HEK293 (cell line): ENCODE measurements at regions not wholly inside any gene's neighbourhood (a gene's known extent, or its start where the extent isn't known, plus 50 kb on each side); places are given as distances from the start of the nearest gene placed in this dataset.

ENCODE experiments used
- CTCF ChIA-PET: fragments of 350-600 bp; formaldehyde crosslinking; extraction: SDS; loops from one replicate; lab custom pipeline; 2021; ENCODE audit warnings: antibody characterized with exemption; lab: Yijun Ruan, JAX
- POLR2A ChIA-PET: fragments of 300-600 bp; formaldehyde crosslinking; extraction: SDS; loops from one replicate; lab custom pipeline; 2020; ENCODE audit warnings: antibody characterized with exemption, inconsistent platforms; lab: Yijun Ruan, JAX
- H3K27ac ChIP-seq: fragments of 200-500 bp; sonication (Bioruptor generic); 2 replicates; pipeline ENCODE4 v1.5.1; 2014; ENCODE audit warnings: low read depth, low read length, control low read depth, inconsistent platforms; ENCODE audit errors: extremely low read depth
- H3K36me3 ChIP-seq, 2 experiments: fragments of 200-500 bp in 1 of 2; sonication (Bioruptor generic) in 1 of 2; 1 replicate in 1 of 2; 2 replicates in 1 of 2; pipeline ENCODE4 v1.5.1; 2014 to 2017; ENCODE audit warnings: inconsistent platforms in 2 of 2, low read length in 2 of 2; ENCODE audit not compliant: control insufficient read depth in 2 of 2, insufficient read depth in 1 of 2
- H3K4me1 ChIP-seq: fragments of 200-500 bp; sonication (Bioruptor generic); 2 replicates; pipeline ENCODE4 v1.5.1; 2014; ENCODE audit warnings: mild to moderate bottlenecking, low read length, inconsistent platforms; ENCODE audit not compliant: control insufficient read depth, insufficient read depth
- H3K4me3 ChIP-seq: 2 replicates; pipeline ENCODE4 v1.5.1; 2011; ENCODE audit warnings: low read depth, mild to moderate bottlenecking, control low read depth, low read length, moderate library complexity
- H3K9me3 ChIP-seq: fragments of 200-500 bp; sonication (Bioruptor generic); 2 replicates; pipeline ENCODE4 v1.5.1; 2014; ENCODE audit warnings: low read depth, low read length, inconsistent platforms; ENCODE audit not compliant: control insufficient read depth, insufficient read depth
- GLI2 ChIP-seq: fragments of 450-650 bp; formaldehyde crosslinking; IDR thresholded peaks from 2 replicates; pipeline ENCODE4; 2017; ENCODE audit warnings: missing biosample characterization, missing genetic modification characterization, low read depth, borderline replicate concordance
- IKZF3 ChIP-seq: fragments of 450-650 bp; IDR thresholded peaks from 2 replicates; pipeline ENCODE4 v1.5.0; 2018; ENCODE audit warnings: missing biosample characterization, mild to moderate bottlenecking, missing genetic modification characterization, moderate library complexity
- KLF17 ChIP-seq: fragments of 450-650 bp; formaldehyde crosslinking; IDR thresholded peaks from 2 replicates; pipeline ENCODE4 v1.5.1; 2016; ENCODE audit warnings: missing biosample characterization, missing genetic modification characterization
- MYNN ChIP-seq: fragments of 450-650 bp; formaldehyde crosslinking; IDR thresholded peaks from 2 replicates; pipeline ENCODE4 v1.5.1; 2016; ENCODE audit warnings: missing biosample characterization, missing genetic modification characterization, borderline replicate concordance
- PRDM1 ChIP-seq: fragments of 450-650 bp; formaldehyde crosslinking; IDR thresholded peaks from 2 replicates; pipeline ENCODE4; 2016; ENCODE audit warnings: missing biosample characterization, missing genetic modification characterization
- REPIN1 ChIP-seq: fragments of 450-650 bp; formaldehyde crosslinking; IDR thresholded peaks from 2 replicates; pipeline ENCODE4 v1.5.1; 2017; ENCODE audit warnings: missing biosample characterization, missing genetic modification characterization, low read depth
- SETDB1 ChIP-seq: IDR thresholded peaks from one replicate; pipeline ENCODE4 v1.6.1; 2017; ENCODE audit warnings: mild to moderate bottlenecking, low read length, moderate library complexity, mixed read lengths; ENCODE audit not compliant: insufficient read length
- ZBTB21 ChIP-seq: fragments of 450-650 bp; formaldehyde crosslinking; IDR thresholded peaks from 2 replicates; pipeline ENCODE4 v1.5.1; 2017; ENCODE audit warnings: missing biosample characterization, missing genetic modification characterization
- ZBTB44 ChIP-seq: fragments of 450-650 bp; IDR thresholded peaks from 2 replicates; pipeline ENCODE4 v1.5.1; 2018; ENCODE audit warnings: missing biosample characterization, mild to moderate bottlenecking, missing genetic modification characterization
- ZFP37 ChIP-seq: fragments of 450-650 bp; formaldehyde crosslinking; IDR thresholded peaks from 2 replicates; pipeline ENCODE4 v1.5.1; 2016; ENCODE audit warnings: missing biosample characterization, missing genetic modification characterization
- ZNF112 ChIP-seq: fragments of 450-650 bp; formaldehyde crosslinking; IDR thresholded peaks from 2 replicates; pipeline ENCODE4 v1.5.0; 2017; ENCODE audit warnings: missing biosample characterization, missing genetic modification characterization
- ZNF19 ChIP-seq: fragments of 450-650 bp; formaldehyde crosslinking; IDR thresholded peaks from 2 replicates; pipeline ENCODE4; 2016; ENCODE audit warnings: missing biosample characterization, missing genetic modification characterization, low read depth
- ZNF2 ChIP-seq: fragments of 450-650 bp; formaldehyde crosslinking; IDR thresholded peaks from 2 replicates; pipeline ENCODE4 v1.5.1; 2016; ENCODE audit warnings: missing biosample characterization, missing genetic modification characterization
- ZNF280C ChIP-seq: fragments of 450-650 bp; formaldehyde crosslinking; IDR thresholded peaks from 2 replicates; pipeline ENCODE4 v1.5.1; 2016; ENCODE audit warnings: missing biosample characterization, missing genetic modification characterization
- ZNF335 ChIP-seq: fragments of 450-650 bp; formaldehyde crosslinking; conservative IDR thresholded peaks from 2 replicates; pipeline ENCODE4 v1.5.1; 2016; ENCODE audit warnings: missing biosample characterization, missing genetic modification characterization
- ZNF354C ChIP-seq: fragments of 450-650 bp; formaldehyde crosslinking; IDR thresholded peaks from 2 replicates; pipeline ENCODE4 v1.5.1; 2016; ENCODE audit warnings: missing biosample characterization, missing genetic modification characterization, low read depth, borderline replicate concordance
- ZNF518A ChIP-seq: fragments of 450-650 bp; formaldehyde crosslinking; conservative IDR thresholded peaks from 2 replicates; pipeline ENCODE4 v1.5.1; 2016; ENCODE audit warnings: low read depth, missing biosample characterization, missing genetic modification characterization
- ZNF561 ChIP-seq: fragments of 450-650 bp; IDR thresholded peaks from 2 replicates; pipeline ENCODE4 v1.5.1; 2018; ENCODE audit warnings: missing biosample characterization, missing genetic modification characterization, borderline replicate concordance
- ZNF623 ChIP-seq: fragments of 450-650 bp; formaldehyde crosslinking; IDR thresholded peaks from 2 replicates; pipeline ENCODE4 v1.5.1; 2016; ENCODE audit warnings: missing biosample characterization, missing genetic modification characterization

- TF ChIP-seq ZFP37 (tag by site-specific recombination): no peak
- TF ChIP-seq GLI2 (tag by site-specific recombination): no peak
- TF ChIP-seq ZNF280C (tag by site-specific recombination): no peak
Measured at GRCh38 chr13:79805317-79805716, 324.4 kb downstream of the NDFIP2 start (continued).

GRCh38 chr13:79803989-79804388 is 323.0 kb downstream of the NDFIP2 start:
- no peaks in the 10 kb centered on the region for H3K9me3 ChIP-seq
- no peak overlapping the region for H3K4me3 ChIP-seq
- TF ChIP-seq ZNF354C (tag by site-specific recombination): no peak
- TF ChIP-seq MYNN (tag by site-specific recombination): no peak
- TF ChIP-seq ZNF2 (tag by site-specific recombination): no peak
- TF ChIP-seq KLF17: no peak
- no peak for TF ChIP-seq ZNF19 (tag by site-specific recombination)
- no peak for TF ChIP-seq ZBTB21 (tag by site-specific recombination)
- no peak for TF ChIP-seq ZFP37 (tag by site-specific recombination)
- TF ChIP-seq PRDM1 (tag by site-specific recombination): no peak
- no peak for TF ChIP-seq ZNF335
- no peak for TF ChIP-seq IKZF3 (tag by site-specific recombination)
- TF ChIP-seq ZNF623 (tag by site-specific recombination): no peak
- TF ChIP-seq ZNF112 (tag by site-specific recombination): no peak
- H3K4me1 ChIP-seq: no peaks in the 10 kb centered on the region
- ChIA-PET CTCF (interaction anchor here (0.7 kb wide), 1 partner anchor 276 kb away, joined by 4 read pairs; no protein-coding TSS in a partner anchor), POLR2A (no interaction called here)
- H3K36me3 ChIP-seq: no peaks in the 10 kb centered on the region
- no peak overlapping the region for H3K27ac ChIP-seq

- no peaks in the 10 kb centered on the region for H3K4me1 ChIP-seq
- ChIA-PET POLR2A (no interaction called here), CTCF (no interaction called here)
- TF ChIP-seq ZNF518A (tag by site-specific recombination) (no peak), SETDB1 (no peak), ZBTB44 (tag by site-specific recombination) (no peak), ZNF280C (tag by site-specific recombination) (no peak), GLI2 (tag by site-specific recombination) (no peak), ZNF561 (tag by site-specific recombination) (no peak), REPIN1 (tag by site-specific recombination) (no peak)
Measured at GRCh38 chr13:79803296-79803695, 322.3 kb downstream of the NDFIP2 start.

More at GRCh38 chr13:79803296-79803695, 322.3 kb downstream of the NDFIP2 start:
- no peak overlapping the region for H3K4me3 ChIP-seq
- no peaks in the 10 kb centered on the region for H3K9me3 ChIP-seq
- no peak overlapping the region for H3K27ac ChIP-seq
- no peaks in the 10 kb centered on the region for H3K36me3 ChIP-seq
